H9 (cell line): ENCODE measurements at regions not wholly inside any gene's neighbourhood (a gene's known extent, or its start where the extent isn't known, plus 50 kb on each side); places are given as distances from the start of the nearest gene placed in this dataset.
A peak's percentile ranks its signal among the peaks of the same experiment; 100 is the strongest.

Experiments
- DNase-seq: peaks from one replicate; pipeline ENCODE4 v3.0.0-alpha.2; 2017
- H2AFZ ChIP-seq: one replicate; pipeline ENCODE4 v1.6.1; 2013; ENCODE audit warnings: mild to moderate bottlenecking, low read length, control low read depth, moderate library complexity
- H2AK5ac ChIP-seq: 2 replicates; pipeline ENCODE4 v1.6.1; 2013; ENCODE audit warnings: low read length, control low read depth, mixed read lengths; ENCODE audit not compliant: insufficient read length
- H2BK120ac ChIP-seq: one replicate; pipeline ENCODE4 v1.6.1; 2013; ENCODE audit warnings: low read depth, mild to moderate bottlenecking, low read length, control low read depth, inconsistent platforms; ENCODE audit not compliant: poor library complexity, severe bottlenecking
- H2BK12ac ChIP-seq: 2 replicates; pipeline ENCODE4 v1.6.1; 2013; ENCODE audit warnings: low read length, control low read depth, mixed read lengths, low read depth; ENCODE audit not compliant: insufficient read length
- H2BK15ac ChIP-seq: 2 replicates; pipeline ENCODE4 v1.6.1; 2013; ENCODE audit warnings: low read depth, low read length, control low read depth
- H2BK20ac ChIP-seq: one replicate; pipeline ENCODE4 v1.6.1; 2013; ENCODE audit warnings: low read depth, mild to moderate bottlenecking, low read length, control low read depth, inconsistent platforms; ENCODE audit not compliant: poor library complexity, severe bottlenecking
- H2BK5ac ChIP-seq: 2 replicates; pipeline ENCODE4 v1.6.1; 2013; ENCODE audit warnings: low read length, control low read depth, mixed read lengths; ENCODE audit not compliant: insufficient read length
- H3K14ac ChIP-seq: 2 replicates; pipeline ENCODE4 v1.6.1; 2013; ENCODE audit warnings: low read length, control low read depth; ENCODE audit not compliant: insufficient read depth
- H3K18ac ChIP-seq: 2 replicates; pipeline ENCODE4 v1.6.1; 2013; ENCODE audit warnings: low read depth, mild to moderate bottlenecking, mixed read lengths, low read length, control low read depth; ENCODE audit not compliant: insufficient read length
- H3K23ac ChIP-seq: 2 replicates; pipeline ENCODE4 v1.6.1; 2013; ENCODE audit warnings: low read length, control low read depth, mixed read lengths, low read depth; ENCODE audit not compliant: insufficient read length
- H3K23me2 ChIP-seq: 2 replicates; pipeline ENCODE4 v1.6.1; 2013; ENCODE audit warnings: low read depth, mild to moderate bottlenecking, mixed read lengths, low read length, control low read depth; ENCODE audit not compliant: insufficient read length, poor library complexity, severe bottlenecking
- H3K27ac ChIP-seq: 2 replicates; pipeline ENCODE4 v1.5.1; 2013; ENCODE audit warnings: low read length, control low read depth, mixed read lengths, low read depth; ENCODE audit not compliant: insufficient read length
- H3K27me3 ChIP-seq: 2 replicates; pipeline ENCODE4 v1.6.1; 2013; ENCODE audit warnings: low read length, control low read depth, inconsistent platforms; ENCODE audit not compliant: insufficient read depth
- H3K4ac ChIP-seq: 2 replicates; pipeline ENCODE4 v1.6.1; 2013; ENCODE audit warnings: low read depth, mild to moderate bottlenecking, control low read depth, inconsistent platforms, low read length, moderate library complexity
- H3K4me1 ChIP-seq: 2 replicates; pipeline ENCODE4 v1.6.1; 2013; ENCODE audit warnings: low read length, control low read depth, inconsistent platforms; ENCODE audit not compliant: insufficient read depth
- H3K4me2 ChIP-seq: 2 replicates; pipeline ENCODE4 v1.6.1; 2013; ENCODE audit warnings: low read length, control low read depth, mixed read lengths; ENCODE audit not compliant: insufficient read length, insufficient read depth
- H3K56ac ChIP-seq: 2 replicates; pipeline ENCODE4 v1.6.1; 2013; ENCODE audit warnings: low read depth, mild to moderate bottlenecking, mixed read lengths, low read length, control low read depth; ENCODE audit not compliant: insufficient read length
- H3K79me1 ChIP-seq: 2 replicates; pipeline ENCODE4 v1.6.1; 2013; ENCODE audit warnings: low read depth, mild to moderate bottlenecking, moderate library complexity, low read length, control low read depth, inconsistent platforms; ENCODE audit not compliant: insufficient read depth, poor library complexity, severe bottlenecking
- H3K79me2 ChIP-seq: 2 replicates; pipeline ENCODE4 v1.6.1; 2013; ENCODE audit warnings: low read length, control low read depth, inconsistent platforms; ENCODE audit not compliant: insufficient read depth
- H3K9ac ChIP-seq: 2 replicates; pipeline ENCODE4 v1.6.1; 2013; ENCODE audit warnings: low read length, control low read depth, mixed read lengths; ENCODE audit not compliant: insufficient read length; ENCODE audit errors: extremely low read depth
- H3K9me3 ChIP-seq: one replicate; pipeline ENCODE4 v1.6.1; 2013; ENCODE audit warnings: low read depth, low read length, inconsistent platforms; ENCODE audit not compliant: control insufficient read depth
- H3T11ph ChIP-seq: one replicate; pipeline ENCODE4 v1.6.1; 2013; ENCODE audit warnings: mild to moderate bottlenecking, low read length, control low read depth, inconsistent platforms
- H4K20me1 ChIP-seq: one replicate; pipeline ENCODE4 v1.6.1; 2013; ENCODE audit not compliant: control insufficient read depth, insufficient read length, insufficient read depth
- H4K5ac ChIP-seq: 2 replicates; pipeline ENCODE4 v1.6.1; 2013; ENCODE audit warnings: low read depth, mild to moderate bottlenecking, mixed read lengths, low read length, control low read depth; ENCODE audit not compliant: insufficient read length
- H4K8ac ChIP-seq: replicated peaks from 2 replicates; pipeline ENCODE4 v1.6.1; 2013; ENCODE audit warnings: low read length, control low read depth, mixed read lengths, low read depth; ENCODE audit not compliant: insufficient read length
- H4K91ac ChIP-seq: 2 replicates; pipeline ENCODE4 v1.6.1; 2013; ENCODE audit warnings: low read depth, mild to moderate bottlenecking, moderate library complexity, mixed read lengths, low read length, control low read depth; ENCODE audit not compliant: insufficient read length
- H3K27ac Mint-ChIP-seq, 3 experiments: 2 replicates in 2 of 3; 3 replicates in 1 of 3; pipeline ENCODE4 v1.8.0; 2020 to 2021; ENCODE audit warnings: mixed read lengths in 3 of 3, mild to moderate bottlenecking in 1 of 3, moderate library complexity in 1 of 3
- H3K27me3 Mint-ChIP-seq: 2 replicates; pipeline ENCODE4 v1.8.0; 2021; ENCODE audit warnings: low read depth, mild to moderate bottlenecking, moderate library complexity, mixed read lengths
- H3K36me3 Mint-ChIP-seq, 3 experiments: 2 replicates in 2 of 3; 3 replicates in 1 of 3; pipeline ENCODE4 v1.8.0; 2020 to 2021; ENCODE audit warnings: low read depth in 3 of 3, mixed read lengths in 3 of 3; ENCODE audit not compliant: insufficient read depth in 1 of 3
- H3K4me1 Mint-ChIP-seq, 2 experiments: 2 replicates each; pipeline ENCODE4 v1.8.0; 2020; ENCODE audit warnings: mixed read lengths in 2 of 2
- H3K4me3 Mint-ChIP-seq, 2 experiments: 2 replicates in 1 of 2; 3 replicates in 1 of 2; pipeline ENCODE4 v1.8.0; 2020 to 2021; ENCODE audit warnings: mild to moderate bottlenecking in 2 of 2, mixed read lengths in 2 of 2, moderate library complexity in 1 of 2
- H3K9me3 Mint-ChIP-seq, 2 experiments: 2 replicates in 1 of 2; 3 replicates in 1 of 2; pipeline ENCODE4 v1.8.0; 2020; ENCODE audit warnings: mild to moderate bottlenecking in 2 of 2, mixed read lengths in 2 of 2, moderate library complexity in 1 of 2
- CTCF ChIP-seq: fragments of 200-600 bp; sonication (generic); conservative IDR thresholded peaks from 3 replicates; pipeline ENCODE4 v1.8.0; 2021; ENCODE audit warnings: antibody characterized with exemption, mild to moderate bottlenecking
- WGBS: extraction: QIAGEN DNeasy Blood & Tissue Kit; methylation state at CpG from one replicate; pipeline ENCODE4 v1.1.7; 2013; ENCODE audit warnings: missing lambda C conversion rate, low lambda C conversion rate, mixed read lengths; ENCODE audit not compliant: insufficient read length; ENCODE audit errors: extremely low coverage; 5-methylcytosine and 5-hydroxymethylcytosine counted together

- Mint-ChIP-seq H3K4me3 (no peak overlapping the region), H3K9me3 (peaks cover 6 to 13% of the 10 kb centered on the region in 2 experiments; a peak in 3 of 5 replicates), H3K4me1 (peaks cover 7 to 17% of the 10 kb centered on the region in 2 experiments; a peak in 3 of 4 replicates), H3K36me3 (peaks cover 0 to 7% (median 0%) of the 10 kb centered on the region in 3 experiments; a peak in 1 of 7 replicates), H3K27ac (peak overlapping the region in 2 of 3 experiments; percentile 52 to 75; a peak in 2 of 7 replicates), H3K27me3 (no peaks in the 10 kb centered on the region; the same call in 1 of the 2 replicates)
- Histone ChIP-seq H3K27ac (no peak overlapping the region), H3K18ac (no peak overlapping the region), H2BK5ac (no peak overlapping the region), H4K91ac (no peak overlapping the region), H2BK20ac (no peak overlapping the region), H2AK5ac (no peak overlapping the region), H3K4me1 (no peaks in the 10 kb centered on the region), H2BK12ac (no peak overlapping the region), H3K79me2 (no peaks in the 10 kb centered on the region), H2AFZ (no peak overlapping the region), H3K9ac (no peak overlapping the region), H3K23ac (no peak overlapping the region), H3T11ph (no peak overlapping the region), H2BK15ac (no peak overlapping the region), H3K27me3 (peaks cover 2% of the 10 kb centered on the region; the same call in 1 of the 2 replicates), H2BK120ac (no peak overlapping the region), H4K20me1 (no peaks in the 10 kb centered on the region), H4K5ac (no peak overlapping the region), H3K23me2 (peaks cover 2% of the 10 kb centered on the region), H3K79me1 (no peaks in the 10 kb centered on the region), H3K14ac (no peak overlapping the region; the same call in 1 of the 2 replicates), H4K8ac (no peak overlapping the region), H3K4ac (no peak overlapping the region), H3K9me3 (no peaks in the 10 kb centered on the region), H3K56ac (no peak overlapping the region), H3K4me2 (no peak overlapping the region)
- no peak for TF ChIP-seq CTCF
- WGBS: no CpG with 5 or more reads among the region's 29 CpGs
- DNase-seq: no peak
Observed at GRCh38 chr9:134496413-134497282, 145.0 kb upstream of the COL5A1 start.
